ENCODE measurements at regions not wholly inside any gene's neighbourhood (a gene's known extent, or its start where the extent isn't known, plus 50 kb on each side); places are given as distances from the start of the nearest gene placed in this dataset. TPM values are rescaled to one million over a fixed set of nuclear protein-coding genes. Genes with fewer than 3 reads are reported as not detected.
"Not testable (repeated sequence)": the region's sequence is repeated elsewhere in the genome, so short reads cannot be mapped to it uniquely, and the experiment has no call there.

DNA sequence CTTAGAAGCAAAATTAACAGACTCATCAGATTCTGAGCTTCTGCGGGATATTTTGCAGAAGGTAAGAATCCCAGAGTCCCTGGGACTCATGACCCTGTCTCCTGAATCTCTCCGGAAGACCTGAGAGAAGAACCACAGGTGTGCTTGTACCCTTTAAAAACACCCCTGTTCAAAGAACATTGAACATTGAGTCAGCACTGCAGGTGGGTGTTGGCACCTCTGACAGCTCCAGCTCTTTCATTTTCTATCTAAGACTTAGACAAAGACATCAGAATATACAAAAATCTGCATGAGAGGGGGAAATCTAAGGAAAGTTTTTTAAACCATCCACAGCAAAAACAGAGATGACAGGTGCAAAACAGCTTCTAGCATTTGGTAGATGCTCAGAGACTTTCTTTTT, 50.1 kb upstream of the ROPN1B start:
- H3K4me2 ChIP-seq (ENCODE audit: control insufficient read depth, insufficient read depth); H3K27me3 ChIP-seq (replicated peaks in 1 of 2; ENCODE audit: control insufficient read depth in 2 of 2, insufficient read depth in 2 of 2, low read length in 1 of 2); BruUV-seq (replicated peaks); H3K79me2 ChIP-seq (ENCODE audit: control insufficient read depth, insufficient read depth, low read length); H3K9ac ChIP-seq (ENCODE audit: control insufficient read depth, insufficient read depth, low read length); FAIRE-seq; POLR2A ChIA-PET; DNase-seq (ENCODE audit: low read depth, low spot score); H3K4me1 ChIP-seq (ENCODE audit: control insufficient read depth, insufficient read depth, low read length); H3K36me3 ChIP-seq (ENCODE audit: control insufficient read depth in 2 of 2, insufficient read depth in 2 of 2, low read length in 1 of 2); ATAC-seq; H2AFZ ChIP-seq (ENCODE audit: control insufficient read depth, low read depth, low read length); H3K9me3 ChIP-seq (replicated peaks; ENCODE audit: control insufficient read depth, insufficient read depth, low read length); H3K4me3 ChIP-seq; H4K20me1 ChIP-seq (ENCODE audit: control insufficient read depth, insufficient read depth); SMC1A ChIA-PET (ENCODE audit: uncharacterized antibody, unreplicated experiment); H3K27ac ChIP-seq (ENCODE audit: control insufficient read depth, insufficient read depth): not testable (repeated sequence)
- intact Hi-C loops (cut with micrococcal nuclease; ENCODE audit: unreplicated experiment) (loop anchor here (10.0 kb wide), 2 partner anchors 166 to 174 kb away; partner anchors contain the start of gene SLC41A3), in situ Hi-C loops (cut with MboI) (loop anchor here (10.0 kb wide), 2 partner anchors 324 to 556 kb away; partner anchors contain the start of genes OSBPL11 and ZXDC)
- ChIA-PET CTCF (interaction anchor here (0.6 kb wide), 1 partner anchor 160 kb away, joined by 3 read pairs; no protein-coding TSS in a partner anchor), RAD21 (ENCODE audit: unreplicated experiment) (interaction anchor here (1.7 kb wide), 1 partner anchor 153 kb away, joined by 4 read pairs; no protein-coding TSS in a partner anchor)
- 97% methylated on average over 2 of the region's 2 CpGs for WGBS (ENCODE audit: insufficient coverage, insufficient replicate concordance, low lambda C conversion rate, missing lambda C conversion rate)

MicroRNAs encoded in the stretch of these regions (microRNA counts, 767-probe panel; counts per million panel counts)
- 1,853 counts per million, percentile 71 among the panel's probes with 10 or more counts for microRNA hsa-miR-548i

Small RNAs in the stretch of these regions (microRNA-seq; reads per million reads assigned to microRNA genes)
- gene MIR548I1 = not detected

Small RNAs in the stretch of these regions (small RNA-seq; reads per million reads assigned to genes)
- gene AC092902.1 (not detected), gene AF186996.2 (not detected), gene AF186996.3 (not detected), gene MIR548I1 (not detected), gene SNRPCP11 (not detected)

All from GM12878 (cell line).